ENCODE measurements at regions not wholly inside any gene's neighbourhood (a gene's known extent, or its start where the extent isn't known, plus 50 kb on each side); places are given as distances from the start of the nearest gene placed in this dataset.
"Not testable (repeated sequence)": the region's sequence is repeated elsewhere in the genome, so short reads cannot be mapped to it uniquely, and the experiment has no call there.

DNA sequence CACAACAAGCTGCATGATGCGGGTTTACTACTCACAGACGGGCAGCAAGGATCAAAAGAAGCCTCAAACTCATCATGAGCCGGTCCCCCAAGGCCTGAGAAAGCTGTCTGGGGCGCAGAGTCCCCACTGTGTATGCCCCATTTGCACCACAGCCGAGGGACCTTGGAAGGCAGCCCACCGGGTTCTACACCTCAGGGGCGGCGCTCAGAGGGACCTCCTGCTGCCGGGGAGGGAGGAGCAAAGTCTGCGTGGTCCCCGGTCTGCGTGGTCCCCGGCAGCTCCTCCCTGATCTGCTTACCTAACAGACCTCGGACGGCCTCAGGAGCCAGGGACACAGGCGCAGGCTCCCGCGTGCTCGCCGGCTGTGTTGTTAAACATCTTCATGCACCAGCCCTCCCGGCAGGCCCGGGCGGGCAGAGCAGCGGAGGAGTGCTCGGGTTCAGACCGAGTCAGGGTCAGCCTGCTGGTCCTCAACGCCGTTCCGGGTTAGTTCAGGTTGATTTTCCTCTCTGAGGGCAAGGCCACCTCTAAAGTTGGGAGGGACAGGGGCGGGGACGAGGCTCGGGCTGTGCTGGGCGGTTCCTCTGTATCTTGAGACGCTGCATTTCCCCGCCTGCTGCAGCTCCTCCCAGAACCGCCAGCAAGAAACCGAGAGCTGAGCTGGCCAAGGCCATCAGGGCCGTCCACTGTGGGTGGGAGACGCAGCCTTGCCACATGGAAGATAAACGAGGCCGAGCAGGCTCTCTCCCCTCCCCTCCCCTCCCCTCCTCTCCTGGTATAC is 74.6 kb downstream of the MRPL36 start:
- Histone ChIP-seq H3K4me1 (ENCODE audit: control insufficient read depth in 3 of 3, insufficient read depth in 3 of 3, low read length in 3 of 3) (no peaks in the 10 kb centered on the region), H3K36me3 (ENCODE audit: control insufficient read depth in 3 of 3, insufficient read depth in 3 of 3, low read length in 3 of 3) (no peaks in the 10 kb centered on the region), H3K9ac (ENCODE audit: low read depth in 1 of 3, low read length in 3 of 3) (no peak overlapping the region), H3K27me3 (ENCODE audit: control insufficient read depth in 3 of 3, insufficient read depth in 3 of 3, low read length in 3 of 3) (peaks cover 4 to 19% (median 8%) of the 10 kb centered on the region in 3 donors), H3K4me3 (ENCODE audit: low read length in 3 of 3) (no peak overlapping the region), H3K9me3 (ENCODE audit: control insufficient read depth in 3 of 3, low read length in 3 of 3) (peaks cover 0 to 2% (median 0%) of the 10 kb centered on the region in 3 donors), H3K27ac (ENCODE audit: low read depth, low read length) (no peak overlapping the region)

DNA sequence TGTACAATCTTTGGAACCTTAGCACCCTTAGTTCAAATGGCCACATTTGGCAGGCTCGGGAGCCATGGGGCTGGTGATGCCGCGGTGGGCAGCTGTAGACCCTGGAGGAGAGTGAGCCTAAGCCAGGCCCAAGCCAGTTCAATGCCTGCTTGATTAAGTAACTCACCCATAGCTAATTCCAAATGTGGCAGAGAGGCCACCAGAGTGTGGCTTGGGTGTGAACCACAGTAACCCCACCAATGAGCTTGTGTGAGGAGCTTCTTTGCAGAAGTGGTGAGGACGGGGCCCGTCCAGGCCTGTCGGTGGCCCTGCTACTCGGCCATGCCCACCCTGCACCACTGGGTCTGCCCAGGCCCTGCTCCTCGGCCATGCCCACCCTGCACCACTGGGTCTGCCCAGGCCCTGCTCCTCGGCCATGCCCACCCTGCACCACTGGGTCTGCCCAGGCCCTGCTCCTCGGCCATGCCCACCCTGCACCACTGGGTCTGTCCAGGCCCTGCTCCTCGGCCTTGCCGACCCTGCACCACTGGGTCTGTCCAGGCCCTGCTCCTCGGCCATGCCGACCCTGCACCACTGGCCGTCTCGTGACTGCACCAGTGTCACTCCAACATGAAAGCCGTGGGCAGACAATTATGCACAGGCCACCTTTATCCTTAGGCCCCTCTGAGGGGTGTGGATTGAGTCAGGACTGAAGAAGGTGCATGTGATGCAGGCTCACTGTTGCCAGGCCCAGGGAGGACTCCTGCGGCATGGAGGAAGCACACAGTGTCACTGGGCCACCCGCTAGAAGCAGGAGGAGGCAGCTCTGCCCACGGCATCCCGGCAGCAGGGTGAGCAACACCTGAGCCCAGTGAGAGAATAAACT is 75.4 kb downstream of the MRPL36 start:
- peaks cover 0 to 5% (median 4%) of the 10 kb centered on the region in 3 donors for H3K9me3 ChIP-seq (ENCODE audit: control insufficient read depth in 3 of 3, low read length in 3 of 3)
- H3K27me3 ChIP-seq (ENCODE audit: control insufficient read depth in 3 of 3, insufficient read depth in 3 of 3, low read length in 3 of 3) = peaks cover 4 to 19% (median 7%) of the 10 kb centered on the region in 3 donors
- H3K9ac ChIP-seq (ENCODE audit: low read depth in 1 of 3, low read length in 3 of 3) = no peak overlapping the region
- no peaks in the 10 kb centered on the region for H3K36me3 ChIP-seq (ENCODE audit: control insufficient read depth in 3 of 3, insufficient read depth in 3 of 3, low read length in 3 of 3)
- no peak overlapping the region for H3K27ac ChIP-seq (ENCODE audit: low read depth, low read length)
- no peak overlapping the region for H3K4me3 ChIP-seq (ENCODE audit: low read length in 3 of 3)
- H3K4me1 ChIP-seq (ENCODE audit: control insufficient read depth in 3 of 3, insufficient read depth in 3 of 3, low read length in 3 of 3) = no peaks in the 10 kb centered on the region

DNA sequence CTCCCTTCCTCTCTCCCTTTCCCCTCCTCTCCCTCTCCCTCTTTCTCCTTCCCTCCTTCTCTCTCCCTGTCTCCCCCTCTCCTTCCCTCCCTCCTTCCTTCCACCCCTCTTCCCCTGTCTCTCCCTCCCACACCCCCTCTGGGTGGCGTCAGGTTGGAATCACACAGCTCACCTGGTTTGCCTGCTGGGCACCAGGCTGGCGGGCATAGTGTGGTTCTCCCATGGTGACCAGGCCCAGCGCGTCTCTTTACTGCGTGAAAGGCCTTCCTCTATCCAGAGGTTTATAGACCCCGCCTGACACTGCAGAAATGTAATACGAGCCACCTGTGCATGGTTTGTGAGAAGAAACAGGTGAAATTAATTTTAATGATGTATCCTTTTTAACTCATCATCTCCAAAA is 76.2 kb downstream of the MRPL36 start:
- Histone ChIP-seq H3K4me1 (ENCODE audit: control insufficient read depth in 3 of 3, insufficient read depth in 3 of 3, low read length in 3 of 3) (no peaks in the 10 kb centered on the region), H3K9me3 (ENCODE audit: control insufficient read depth in 3 of 3, low read length in 3 of 3) (peaks cover 0 to 10% (median 5%) of the 10 kb centered on the region in 3 donors), H3K27me3 (ENCODE audit: control insufficient read depth in 3 of 3, insufficient read depth in 3 of 3, low read length in 3 of 3) (peaks cover 4 to 19% (median 7%) of the 10 kb centered on the region in 3 donors), H3K27ac (ENCODE audit: low read depth, low read length) (no peak overlapping the region), H3K9ac (ENCODE audit: low read depth in 1 of 3, low read length in 3 of 3) (no peak overlapping the region), H3K36me3 (ENCODE audit: control insufficient read depth in 3 of 3, insufficient read depth in 3 of 3, low read length in 3 of 3) (no peaks in the 10 kb centered on the region), H3K4me3 (ENCODE audit: low read length in 3 of 3) (no peak overlapping the region)

DNA sequence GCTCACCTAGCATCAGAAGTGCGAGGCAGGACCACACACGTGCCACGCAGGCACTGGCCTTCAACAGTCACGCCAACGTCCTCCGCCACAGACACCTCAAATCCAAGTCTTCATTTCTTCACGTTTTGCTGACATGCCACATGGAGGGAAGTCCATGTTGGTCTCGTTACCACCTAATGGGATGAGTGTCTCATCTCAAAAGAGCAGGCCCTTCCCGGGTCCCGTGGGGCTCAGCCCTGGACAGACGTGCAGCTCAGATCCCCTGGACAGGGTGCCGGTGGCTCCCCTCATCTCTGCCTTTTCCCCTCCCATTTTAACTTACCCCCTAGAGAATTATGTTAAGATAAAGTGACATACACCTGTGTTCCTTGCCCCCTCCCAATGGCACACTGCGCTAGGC is 76.8 kb downstream of the MRPL36 start:
- Histone ChIP-seq H3K9me3 (ENCODE audit: control insufficient read depth in 3 of 3, low read length in 3 of 3) (peaks cover 2 to 10% (median 5%) of the 10 kb centered on the region in 3 donors), H3K9ac (ENCODE audit: low read depth in 1 of 3, low read length in 3 of 3) (no peak overlapping the region), H3K4me3 (ENCODE audit: low read length in 3 of 3) (no peak overlapping the region), H3K27me3 (ENCODE audit: control insufficient read depth in 3 of 3, insufficient read depth in 3 of 3, low read length in 3 of 3) (peaks cover 4 to 19% (median 7%) of the 10 kb centered on the region in 3 donors), H3K4me1 (ENCODE audit: control insufficient read depth in 3 of 3, insufficient read depth in 3 of 3, low read length in 3 of 3) (no peaks in the 10 kb centered on the region), H3K27ac (ENCODE audit: low read depth, low read length) (no peak overlapping the region), H3K36me3 (ENCODE audit: control insufficient read depth in 3 of 3, insufficient read depth in 3 of 3, low read length in 3 of 3) (no peaks in the 10 kb centered on the region)

DNA sequence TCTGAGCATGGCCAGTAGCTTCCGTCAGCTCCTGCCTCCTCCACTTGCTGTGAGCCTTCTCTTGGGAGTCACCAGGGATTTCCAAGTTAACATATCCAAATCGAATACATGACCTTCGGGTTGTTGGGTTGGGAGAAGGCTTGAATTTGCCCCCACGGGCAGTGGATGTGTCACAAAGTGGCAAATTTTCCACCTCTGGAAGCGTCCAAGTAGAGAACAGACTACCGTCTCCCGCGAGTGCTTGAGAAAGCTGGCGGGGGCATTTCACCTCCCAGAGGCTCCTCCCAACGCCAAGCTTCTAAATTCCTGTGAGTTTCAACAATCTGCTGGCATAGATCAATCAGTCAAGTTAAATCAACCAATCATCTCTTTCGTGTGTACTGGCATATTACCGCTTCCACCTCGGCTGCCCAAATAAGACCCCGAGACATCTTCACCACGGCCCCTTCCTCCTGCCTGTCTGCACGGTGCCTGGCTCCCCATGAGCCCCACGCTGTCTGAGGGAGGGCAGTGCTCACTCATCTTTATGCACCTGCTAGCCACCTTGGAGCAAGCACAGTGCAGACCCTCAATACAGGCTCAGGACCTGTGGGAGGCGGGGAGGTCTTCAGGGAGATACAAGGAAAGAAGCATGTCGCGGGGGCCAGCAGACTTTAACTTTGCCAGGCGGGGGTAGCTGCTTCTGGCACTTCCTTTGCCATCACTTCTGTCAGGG is 79.1 kb downstream of the MRPL36 start:
- H3K4me1 ChIP-seq (ENCODE audit: control insufficient read depth in 3 of 3, insufficient read depth in 3 of 3, low read length in 3 of 3) = no peaks in the 10 kb centered on the region
- H3K9me3 ChIP-seq (ENCODE audit: control insufficient read depth in 3 of 3, low read length in 3 of 3) = peaks cover 2 to 10% (median 5%) of the 10 kb centered on the region in 3 donors
- no peak overlapping the region for H3K27ac ChIP-seq (ENCODE audit: low read depth, low read length)
- no peak overlapping the region for H3K4me3 ChIP-seq (ENCODE audit: low read length in 3 of 3)
- peaks cover 4 to 13% (median 4%) of the 10 kb centered on the region in 3 donors for H3K27me3 ChIP-seq (ENCODE audit: control insufficient read depth in 3 of 3, insufficient read depth in 3 of 3, low read length in 3 of 3)
- no peak overlapping the region for H3K9ac ChIP-seq (ENCODE audit: low read depth in 1 of 3, low read length in 3 of 3)
- H3K36me3 ChIP-seq (ENCODE audit: control insufficient read depth in 3 of 3, insufficient read depth in 3 of 3, low read length in 3 of 3) = no peaks in the 10 kb centered on the region

DNA sequence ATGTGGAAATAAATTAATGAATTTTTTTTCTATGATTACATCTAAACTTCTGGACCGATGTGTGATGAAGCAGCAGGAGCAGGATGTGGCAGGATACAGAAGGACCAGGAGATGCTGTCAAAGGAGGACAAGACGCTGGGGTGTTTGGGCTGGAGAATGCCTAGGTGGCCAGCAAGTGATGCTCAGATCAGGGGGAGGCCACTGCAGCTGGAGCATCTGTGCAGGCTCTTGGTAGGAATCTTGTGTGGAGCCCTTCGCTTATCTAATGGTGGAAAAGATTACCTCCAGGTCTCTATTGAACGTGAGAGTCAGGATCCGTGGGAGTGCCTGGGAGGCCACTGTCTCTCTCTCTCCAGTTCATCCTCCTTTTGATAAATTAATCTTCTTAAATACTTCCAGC is 79.8 kb downstream of the MRPL36 start:
- H3K27me3 ChIP-seq (ENCODE audit: control insufficient read depth in 3 of 3, insufficient read depth in 3 of 3, low read length in 3 of 3) = peaks cover 0 to 8% (median 4%) of the 10 kb centered on the region in 3 donors
- no peak overlapping the region for H3K27ac ChIP-seq (ENCODE audit: low read depth, low read length)
- H3K4me1 ChIP-seq (ENCODE audit: control insufficient read depth in 3 of 3, insufficient read depth in 3 of 3, low read length in 3 of 3) = no peaks in the 10 kb centered on the region
- H3K4me3 ChIP-seq (ENCODE audit: low read length in 3 of 3) = no peak overlapping the region
- no peaks in the 10 kb centered on the region for H3K36me3 ChIP-seq (ENCODE audit: control insufficient read depth in 3 of 3, insufficient read depth in 3 of 3, low read length in 3 of 3)
- peaks cover 2 to 10% (median 5%) of the 10 kb centered on the region in 3 donors for H3K9me3 ChIP-seq (ENCODE audit: control insufficient read depth in 3 of 3, low read length in 3 of 3)
- no peak overlapping the region for H3K9ac ChIP-seq (ENCODE audit: low read depth in 1 of 3, low read length in 3 of 3)

DNA sequence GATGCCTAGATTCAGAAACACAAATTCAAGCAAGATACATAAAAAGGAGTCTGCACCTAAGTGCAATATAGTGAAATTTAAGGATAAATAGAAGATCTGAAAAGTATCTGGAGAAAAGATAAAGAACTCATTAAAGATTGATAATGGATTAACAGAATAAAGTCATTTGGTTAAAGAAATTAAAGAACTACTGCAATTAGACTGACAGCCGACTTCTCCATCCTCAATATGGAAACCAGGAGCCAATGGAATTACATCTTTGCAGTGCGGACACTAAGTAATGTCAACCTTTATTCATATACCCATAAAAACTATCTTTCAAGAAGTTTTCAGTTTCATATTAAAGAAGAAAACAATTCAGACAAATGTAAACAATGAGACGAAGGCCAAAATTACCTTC is 81.0 kb downstream of the MRPL36 start:
- H3K9ac ChIP-seq (ENCODE audit: low read depth in 1 of 3, low read length in 3 of 3) = no peak overlapping the region
- no peaks in the 10 kb centered on the region for H3K4me1 ChIP-seq (ENCODE audit: control insufficient read depth in 3 of 3, insufficient read depth in 3 of 3, low read length in 3 of 3)
- peaks cover 2 to 10% (median 5%) of the 10 kb centered on the region in 3 donors for H3K9me3 ChIP-seq (ENCODE audit: control insufficient read depth in 3 of 3, low read length in 3 of 3)
- H3K4me3 ChIP-seq (ENCODE audit: low read length in 3 of 3) = no peak overlapping the region
- H3K36me3 ChIP-seq (ENCODE audit: control insufficient read depth in 3 of 3, insufficient read depth in 3 of 3, low read length in 3 of 3) = no peaks in the 10 kb centered on the region
- no peak overlapping the region for H3K27ac ChIP-seq (ENCODE audit: low read depth, low read length)
- H3K27me3 ChIP-seq (ENCODE audit: control insufficient read depth in 3 of 3, insufficient read depth in 3 of 3, low read length in 3 of 3) = peaks cover 0 to 2% (median 0%) of the 10 kb centered on the region in 3 donors

DNA sequence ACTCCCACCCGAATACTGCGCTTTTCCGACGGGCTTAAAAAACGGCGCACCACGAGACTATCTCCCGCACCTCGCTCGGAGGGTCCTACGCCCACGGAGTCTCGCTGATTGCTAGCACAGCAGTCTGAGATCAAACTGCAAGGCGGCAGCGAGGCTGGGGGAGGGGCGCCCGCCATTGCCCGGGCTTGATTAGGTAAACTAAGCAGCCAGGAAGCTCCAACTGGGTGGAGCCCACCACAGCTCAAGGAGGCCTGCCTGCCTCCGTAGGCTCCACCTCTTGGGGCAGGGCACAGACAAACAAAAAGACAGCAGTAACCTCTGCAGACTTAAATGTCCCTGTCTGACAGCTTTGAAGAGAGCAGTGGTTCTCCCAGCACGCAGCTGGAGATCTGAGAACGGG is 89.5 kb downstream of the MRPL36 start:
- H3K4me1 ChIP-seq (ENCODE audit: control insufficient read depth in 3 of 3, insufficient read depth in 3 of 3, low read length in 3 of 3); H3K4me3 ChIP-seq (ENCODE audit: low read length in 3 of 3); H3K27ac ChIP-seq (ENCODE audit: low read depth, low read length); H3K36me3 ChIP-seq (ENCODE audit: control insufficient read depth in 3 of 3, insufficient read depth in 3 of 3, low read length in 3 of 3); H3K9me3 ChIP-seq (ENCODE audit: control insufficient read depth in 3 of 3, low read length in 3 of 3); H3K9ac ChIP-seq (ENCODE audit: low read depth in 1 of 3, low read length in 3 of 3): not testable (repeated sequence)
- peaks cover 19 to 21% (median 20%) of the 10 kb centered on the region in 3 donors for H3K27me3 ChIP-seq (ENCODE audit: control insufficient read depth in 3 of 3, insufficient read depth in 3 of 3, low read length in 3 of 3)

DNA sequence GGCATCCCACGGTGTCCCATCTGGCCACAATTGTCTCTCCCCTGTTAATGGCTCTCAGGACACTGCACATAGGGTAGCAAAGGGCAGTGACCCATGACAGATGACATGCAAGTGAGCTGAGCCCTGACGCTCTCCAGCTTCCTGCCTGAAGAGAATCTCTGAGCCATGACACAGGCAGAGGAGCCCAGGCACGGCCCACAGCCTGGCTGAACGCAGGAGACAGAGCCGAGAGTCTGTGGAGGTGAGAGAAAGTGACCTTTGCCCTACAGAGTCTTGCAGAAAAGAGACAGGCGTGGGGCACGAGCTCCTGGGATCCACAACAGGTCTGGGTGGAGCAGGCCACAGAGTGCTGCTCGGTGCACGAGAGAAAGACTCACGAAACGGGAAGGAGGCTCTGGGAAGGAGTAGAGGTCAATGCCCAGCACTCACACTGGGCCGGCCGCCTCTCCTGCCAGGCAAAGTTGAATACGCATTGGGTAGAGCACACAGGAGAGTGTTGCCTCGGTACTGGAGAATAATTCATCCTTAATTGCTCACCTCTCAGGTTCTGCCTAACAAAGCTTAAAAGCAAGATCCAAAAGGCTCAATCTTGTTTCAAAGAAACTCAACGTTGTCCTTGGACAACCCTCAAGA is 90.3 kb downstream of the MRPL36 start:
- no peaks in the 10 kb centered on the region for H3K36me3 ChIP-seq (ENCODE audit: control insufficient read depth in 3 of 3, insufficient read depth in 3 of 3, low read length in 3 of 3)
- H3K27me3 ChIP-seq (ENCODE audit: control insufficient read depth in 3 of 3, insufficient read depth in 3 of 3, low read length in 3 of 3) = peaks cover 25 to 27% (median 26%) of the 10 kb centered on the region in 3 donors
- no peaks in the 10 kb centered on the region for H3K4me1 ChIP-seq (ENCODE audit: control insufficient read depth in 3 of 3, insufficient read depth in 3 of 3, low read length in 3 of 3)
- H3K4me3 ChIP-seq (ENCODE audit: low read length in 3 of 3) = no peak overlapping the region
- H3K9ac ChIP-seq (ENCODE audit: low read depth in 1 of 3, low read length in 3 of 3) = no peak overlapping the region
- no peak overlapping the region for H3K27ac ChIP-seq (ENCODE audit: low read depth, low read length)
- peaks cover 0 to 2% (median 0%) of the 10 kb centered on the region in 3 donors for H3K9me3 ChIP-seq (ENCODE audit: control insufficient read depth in 3 of 3, low read length in 3 of 3)

All from skeletal muscle tissue (tissue), 3 donors.